ENCODE measurements at regions not wholly inside any gene's neighbourhood (a gene's known extent, or its start where the extent isn't known, plus 50 kb on each side); places are given as distances from the start of the nearest gene placed in this dataset.
A peak's percentile ranks its signal among the peaks of the same experiment; 100 is the strongest.

DNA sequence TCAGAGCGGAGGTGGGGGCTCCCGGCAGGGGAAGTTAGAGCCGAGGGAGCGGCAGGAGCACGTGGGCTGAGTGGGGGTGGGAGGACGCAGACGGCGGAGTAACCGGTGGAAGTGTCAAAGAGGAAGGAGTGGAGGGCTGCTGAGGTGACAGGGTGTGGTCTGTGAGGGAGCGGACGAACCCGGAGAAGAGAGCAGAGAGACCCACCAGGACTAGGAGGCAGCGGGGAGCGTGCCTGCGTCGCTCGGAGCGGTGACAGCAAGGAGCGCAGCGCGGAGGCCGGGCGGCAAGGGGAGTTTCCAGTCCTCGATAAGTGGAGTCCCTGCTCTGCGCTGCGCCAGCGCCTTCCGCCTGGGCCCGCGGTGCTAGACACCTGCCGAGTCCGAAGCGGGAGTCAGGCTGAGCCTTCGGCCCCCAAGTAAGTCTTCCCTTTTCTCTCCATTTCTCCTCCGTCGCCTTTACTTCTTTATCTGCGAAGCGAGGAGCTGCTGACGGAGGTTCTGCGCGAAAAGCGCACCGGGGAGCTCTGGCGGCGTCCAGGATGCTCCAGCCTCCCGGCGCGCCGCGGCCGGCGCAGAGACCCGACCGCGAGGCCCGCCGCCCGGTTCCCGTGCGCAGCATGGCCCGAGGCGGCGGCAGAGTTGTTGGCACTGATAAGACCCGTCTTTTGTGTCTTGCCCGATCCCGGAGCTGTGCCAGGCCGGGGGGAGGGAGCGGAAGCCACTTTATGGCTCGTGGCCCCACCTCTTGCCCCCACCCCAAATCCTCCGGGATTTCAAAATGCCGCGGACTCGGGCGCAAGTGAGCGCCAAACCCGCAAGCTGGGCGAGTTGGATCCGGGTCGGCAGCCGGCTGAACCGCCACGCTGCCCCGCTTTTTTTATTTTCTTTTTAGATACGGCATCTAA is 533.0 kb upstream of the SEMA6D start:
- DNase-seq = no peak

DNA sequence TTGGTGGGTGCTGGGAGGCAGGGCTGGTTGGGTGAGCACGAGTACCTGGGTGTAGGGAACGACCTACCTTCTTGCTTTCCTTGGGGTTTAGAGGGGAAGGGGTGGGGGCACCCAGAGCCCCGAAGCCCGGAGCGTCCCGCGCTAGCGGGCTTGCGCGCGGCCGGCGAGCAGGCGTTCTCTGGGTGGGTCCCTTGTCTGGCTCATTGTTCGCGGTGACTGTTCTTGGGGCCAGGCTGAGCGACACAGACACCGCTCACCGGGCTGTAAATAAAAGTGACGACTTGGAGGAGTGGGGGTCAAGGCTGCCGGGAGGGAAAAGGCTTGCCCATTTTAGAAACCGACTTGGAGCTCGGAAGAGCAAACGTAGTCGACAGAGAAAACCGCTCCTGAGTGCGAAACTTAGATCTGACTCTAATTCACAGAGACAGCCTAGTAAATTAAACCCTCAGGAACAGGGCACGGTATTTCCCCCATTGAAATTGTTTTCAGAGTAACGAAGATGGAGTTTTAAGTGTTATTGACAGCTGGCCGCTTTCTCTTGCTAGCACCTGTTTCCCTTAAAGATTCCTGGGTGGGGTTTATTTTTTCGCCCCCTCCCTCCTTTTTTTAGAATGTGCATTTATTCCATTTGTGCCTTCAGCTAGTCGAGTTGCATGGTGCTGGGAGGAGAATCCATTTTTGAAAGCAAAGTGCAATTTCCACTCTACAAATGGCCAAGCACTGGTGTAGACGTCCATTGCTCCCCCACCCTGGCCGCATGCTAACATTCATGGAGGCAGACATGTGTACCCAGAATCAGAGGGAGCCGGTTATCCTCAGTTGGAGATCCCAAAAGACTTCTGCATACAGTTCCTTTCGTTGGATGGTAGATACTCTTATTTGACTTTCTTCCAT is 532.1 kb upstream of the SEMA6D start:
- DNase-seq = no peak

DNA sequence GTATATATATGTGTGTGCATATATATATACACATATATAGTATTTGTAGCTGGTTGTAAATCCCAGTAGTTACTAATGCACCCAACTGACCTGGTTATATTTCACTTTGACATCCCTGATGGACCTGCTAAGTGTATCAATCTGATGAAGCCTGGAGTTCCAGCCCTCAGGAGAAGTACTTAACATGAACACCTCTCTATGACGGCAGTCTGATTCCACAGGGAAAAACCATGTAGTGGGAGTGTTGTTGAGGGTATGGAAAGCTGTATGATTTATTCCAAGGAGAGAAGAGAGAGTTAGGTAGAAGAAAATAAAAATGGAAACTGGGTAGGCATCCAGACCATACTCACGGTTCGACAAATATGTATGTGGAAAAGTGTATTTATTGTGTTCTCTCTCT is 531.2 kb upstream of the SEMA6D start:
- DNase-seq = no peak

DNA sequence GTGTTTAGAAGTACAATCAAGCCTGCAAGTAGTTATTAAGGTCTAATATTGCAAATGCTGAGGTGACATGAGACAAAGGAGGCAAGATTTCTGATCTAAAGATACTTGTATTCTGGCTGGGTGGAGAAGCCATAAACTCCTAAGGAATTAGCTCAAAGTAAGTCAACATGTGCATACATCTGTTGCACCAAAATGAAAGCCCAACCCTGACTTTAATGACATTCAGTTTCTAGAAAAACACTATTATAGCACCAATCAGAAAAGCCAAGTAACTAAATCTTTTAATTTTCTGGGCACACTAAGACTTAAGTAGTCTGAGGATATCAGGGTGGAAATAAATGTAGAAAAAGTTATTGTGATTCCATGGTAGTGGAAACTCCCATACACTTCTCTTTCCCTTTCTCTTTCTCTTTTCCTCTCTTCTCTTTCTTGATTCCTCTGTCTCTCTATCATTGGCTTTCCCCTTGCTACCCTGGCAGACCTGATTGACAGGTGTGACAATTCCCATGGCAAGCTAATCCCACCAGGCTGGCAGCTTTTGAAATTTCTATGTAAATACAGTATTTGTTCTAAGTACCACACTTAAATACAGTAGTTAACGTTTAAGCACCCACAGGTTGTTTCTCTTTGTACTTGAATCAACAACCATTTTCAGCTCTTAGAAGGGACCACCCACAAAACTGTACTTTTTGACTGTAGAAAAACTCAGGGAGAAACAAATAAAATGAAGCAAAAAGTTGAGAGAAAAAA is 528.4 kb upstream of the SEMA6D start:
- no peak for DNase-seq

DNA sequence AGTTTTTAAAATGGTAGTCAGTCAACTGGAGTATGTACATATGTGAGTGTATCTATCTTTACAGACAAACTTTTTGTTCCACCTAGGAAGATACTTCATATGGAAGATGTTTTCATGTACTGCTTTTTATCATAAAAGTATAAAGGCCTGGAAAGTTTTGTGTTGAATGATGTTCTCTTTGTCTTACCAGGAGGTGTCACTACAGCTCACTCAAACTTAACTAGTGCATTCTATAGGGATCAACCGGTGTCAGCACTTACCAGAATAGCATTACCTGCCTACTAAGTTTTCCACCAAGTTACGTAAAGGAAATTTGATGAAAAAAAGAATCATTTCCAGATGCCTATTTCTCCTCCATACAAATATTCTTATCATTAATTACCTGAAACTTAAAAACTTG is 522.6 kb upstream of the SEMA6D start:
- DNase-seq = no peak

DNA sequence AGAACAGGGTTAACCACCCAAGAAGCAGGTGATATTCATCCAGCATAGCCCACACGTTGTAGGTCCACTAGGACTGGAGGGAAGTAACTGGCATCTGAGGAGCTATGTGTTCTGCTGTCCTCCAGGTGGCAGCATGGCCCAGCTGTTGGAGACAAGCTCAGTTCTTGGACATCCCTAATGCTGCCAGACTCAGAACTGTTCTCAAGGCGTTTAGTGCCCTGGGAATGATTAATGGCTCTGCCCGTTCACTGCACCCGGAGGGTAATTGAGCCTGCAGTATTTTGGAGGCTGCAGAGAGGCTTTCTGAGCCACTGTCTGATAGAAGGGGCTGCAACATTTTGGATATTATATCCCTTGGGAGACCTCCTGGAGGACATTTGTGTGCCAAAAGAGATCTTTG is 521.3 kb upstream of the SEMA6D start:
- peak; percentile 32 for DNase-seq

DNA sequence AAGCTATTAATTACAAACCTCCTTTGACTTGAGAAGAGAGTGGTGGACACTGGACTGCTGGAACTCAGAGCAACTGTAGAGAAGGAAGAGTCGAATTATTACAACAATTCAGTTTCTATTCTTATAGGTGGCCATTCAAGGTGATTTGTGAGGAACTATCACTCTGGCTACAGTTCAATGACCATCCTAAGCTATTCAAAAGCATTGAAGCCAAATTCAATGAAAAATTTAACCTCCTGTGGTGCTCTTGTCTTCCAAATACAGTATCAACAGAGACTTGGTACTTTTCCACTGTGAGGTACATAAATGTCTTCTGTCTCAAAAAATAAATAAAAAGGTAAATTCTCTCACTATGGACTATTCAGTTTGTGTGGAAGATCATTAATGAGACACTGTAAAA is 513.3 kb upstream of the SEMA6D start:
- DNase-seq = no peak

DNA sequence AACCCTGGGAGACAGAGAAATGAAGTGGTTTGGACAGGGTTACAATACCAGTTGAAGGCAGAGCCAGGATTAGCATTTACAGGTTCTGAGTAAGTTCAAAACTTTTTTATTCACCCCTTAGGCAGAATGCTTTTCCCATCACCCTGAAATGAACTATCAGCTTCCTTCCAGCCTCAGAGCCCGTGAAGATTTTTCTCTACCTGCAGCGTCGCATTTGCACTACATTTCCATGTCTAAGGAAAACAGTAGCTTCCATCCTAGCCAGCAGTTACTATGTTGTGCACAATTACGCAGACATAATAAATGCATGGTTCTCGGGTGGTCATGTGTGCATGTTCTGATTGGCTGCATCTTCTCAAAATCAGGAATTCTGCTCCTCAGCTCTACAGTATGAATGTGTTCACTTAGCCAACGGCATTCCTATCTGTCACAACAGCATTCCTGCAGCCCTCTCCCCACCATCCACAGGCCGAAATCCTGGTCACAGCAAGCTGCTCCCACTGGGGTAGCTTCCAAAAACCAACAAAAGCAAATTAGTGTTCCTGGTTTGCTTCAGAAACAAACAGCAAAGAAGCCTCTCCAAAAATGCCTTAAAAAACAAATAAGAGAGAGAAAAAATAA is 510.8 kb upstream of the SEMA6D start:
- DNase-seq = no peak

DNA sequence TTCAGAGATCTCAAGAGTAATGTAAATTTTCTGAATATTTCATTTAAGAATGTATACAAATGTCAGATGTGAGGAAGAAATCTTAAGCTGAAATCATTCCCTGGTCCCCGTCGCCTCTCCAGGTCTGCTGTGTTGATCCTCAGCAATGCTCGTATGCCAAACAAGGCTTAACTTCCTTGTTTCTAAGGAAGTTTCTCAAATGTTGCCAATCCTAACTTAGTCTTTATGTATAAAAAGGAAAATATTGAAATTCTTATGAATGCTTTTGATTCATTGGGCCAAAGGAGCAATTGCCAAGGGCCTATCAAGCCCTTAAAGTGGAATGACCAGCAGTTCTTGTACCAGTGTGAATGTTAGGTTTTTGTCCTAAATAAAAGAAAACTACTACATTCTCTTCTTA is 507.7 kb upstream of the SEMA6D start:
- DNase-seq = no peak

DNA sequence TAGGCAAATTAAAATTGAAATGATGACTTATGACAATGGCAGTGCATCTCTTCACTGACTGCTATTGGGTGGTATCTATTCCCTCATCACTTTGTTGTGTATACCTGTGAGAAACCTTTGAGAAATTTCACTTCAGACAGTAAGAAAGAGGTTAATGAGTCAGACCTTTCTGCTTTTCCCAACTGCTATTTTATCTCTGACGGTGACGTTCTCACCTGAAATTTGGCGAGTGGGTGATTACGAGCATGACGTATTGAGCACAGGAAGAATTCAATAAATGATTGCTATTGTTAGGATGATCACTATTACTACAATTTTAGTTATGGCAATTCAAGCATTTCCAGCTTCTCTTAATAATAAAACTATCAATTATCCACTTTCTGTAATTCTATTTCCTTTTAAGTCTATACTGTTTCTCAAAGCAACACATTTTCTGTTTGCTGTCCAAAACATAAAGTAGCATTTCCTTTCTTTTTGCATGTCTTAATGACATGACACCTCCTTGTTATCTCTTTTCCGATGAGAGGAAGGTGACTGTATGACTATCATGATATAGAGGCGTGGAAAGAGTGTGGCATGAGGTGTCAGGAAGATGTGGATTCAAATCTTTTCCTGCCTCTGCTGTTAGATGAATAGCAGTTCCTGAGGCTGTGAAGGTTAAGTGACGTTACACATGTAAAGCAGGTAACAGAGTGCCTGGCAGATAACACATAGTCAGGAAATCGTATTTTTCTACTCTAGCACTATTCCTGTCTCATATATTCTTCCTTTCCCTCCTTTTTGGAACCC is 504.9 kb upstream of the SEMA6D start:
- DNase-seq = no peak

DNA sequence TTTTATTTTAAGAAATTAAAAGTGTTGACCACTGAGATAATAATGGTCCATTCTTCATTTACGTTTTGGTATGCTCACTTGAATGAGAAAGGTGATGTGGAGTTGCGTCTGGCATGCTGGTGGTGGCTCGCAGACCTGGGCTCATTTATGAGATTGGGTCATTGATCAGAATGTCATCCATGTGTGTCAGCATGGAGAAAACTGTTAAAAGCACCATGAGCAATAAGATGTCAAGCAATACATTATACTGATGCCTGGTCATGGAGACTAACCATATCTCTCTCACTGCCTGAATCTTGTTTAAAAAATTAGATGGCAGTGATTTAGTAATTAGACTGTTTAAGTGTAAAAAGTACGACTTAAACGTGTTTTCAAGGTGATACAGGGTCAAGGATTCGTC is 503.4 kb upstream of the SEMA6D start:
- DNase-seq = no peak

DNA sequence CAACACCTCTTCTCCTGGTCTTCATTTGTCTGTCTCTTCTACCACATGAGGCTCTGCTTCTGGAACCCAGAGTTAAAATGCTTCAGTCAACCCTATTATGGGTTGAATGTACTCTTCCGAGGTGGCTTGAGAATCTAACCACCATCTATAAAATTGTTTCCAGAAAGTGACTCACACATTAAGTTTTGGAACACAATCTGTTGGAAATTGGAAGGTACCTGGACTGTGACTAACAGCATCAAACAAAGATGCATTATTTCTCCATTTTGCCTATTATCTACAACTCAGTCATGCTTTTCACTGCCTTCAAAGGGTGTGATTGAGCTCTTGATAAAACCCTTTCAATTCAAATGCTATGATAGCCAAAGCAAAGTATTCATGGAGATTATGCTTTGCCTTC is 499.0 kb upstream of the SEMA6D start:
- DNase-seq = no peak

DNA sequence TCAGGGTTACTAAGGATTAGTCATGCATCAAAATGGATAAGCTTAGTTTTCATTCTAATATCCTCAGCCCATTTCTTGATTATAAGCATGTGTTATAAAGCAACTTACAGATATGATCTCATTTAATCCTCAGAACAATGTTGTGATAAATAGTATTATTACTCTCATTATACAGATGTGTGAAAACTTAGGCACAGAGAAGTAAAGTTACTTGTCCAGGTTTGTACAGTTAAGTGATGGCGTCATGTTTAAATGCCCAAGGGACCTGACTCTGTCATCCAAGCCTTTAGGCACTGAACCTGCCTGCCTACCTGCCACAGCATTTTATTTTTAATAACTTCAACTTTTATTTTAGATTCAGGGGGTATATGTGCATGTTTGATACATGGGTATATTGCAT is 472.9 kb upstream of the SEMA6D start:
- DNase-seq = no peak

DNA sequence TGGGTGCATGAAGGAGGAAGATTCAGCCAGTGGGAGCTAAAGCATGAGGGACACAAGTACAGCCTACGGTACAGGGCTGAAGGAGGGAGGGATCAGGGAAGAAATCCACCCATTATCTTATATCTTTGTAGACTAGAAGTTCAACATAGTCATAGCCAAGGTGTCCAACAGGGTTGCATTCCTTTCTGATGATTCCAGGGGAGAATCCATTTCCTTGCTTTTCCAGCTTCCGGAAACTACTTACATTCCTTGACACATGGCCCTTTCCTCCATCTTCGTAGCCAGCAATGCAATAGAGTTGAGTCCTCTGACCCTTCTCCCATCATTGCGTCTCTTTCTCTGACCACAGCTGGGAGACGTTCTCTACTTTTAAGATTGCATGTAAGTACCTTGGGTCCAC is 471.0 kb upstream of the SEMA6D start:
- no peak for DNase-seq

DNA sequence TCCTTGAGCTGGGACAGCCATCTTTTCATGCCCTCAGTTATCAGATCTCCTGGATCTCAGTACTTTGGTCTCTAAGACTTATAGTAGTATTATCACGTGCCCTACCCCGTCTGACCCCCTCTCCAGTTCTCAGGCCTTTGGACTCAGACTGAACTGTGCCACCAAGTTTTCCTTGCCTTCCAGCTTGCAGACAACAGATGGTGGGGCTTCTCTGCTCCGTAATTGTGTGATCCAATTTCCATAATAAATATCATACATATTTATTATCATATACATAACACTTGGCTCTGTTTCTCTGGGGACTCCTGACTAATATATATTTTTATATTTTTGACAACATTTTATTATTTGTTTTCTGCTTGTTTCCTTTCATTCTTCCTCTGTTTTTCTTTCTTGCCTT is 458.8 kb upstream of the SEMA6D start:
- DNase-seq = no peak

DNA sequence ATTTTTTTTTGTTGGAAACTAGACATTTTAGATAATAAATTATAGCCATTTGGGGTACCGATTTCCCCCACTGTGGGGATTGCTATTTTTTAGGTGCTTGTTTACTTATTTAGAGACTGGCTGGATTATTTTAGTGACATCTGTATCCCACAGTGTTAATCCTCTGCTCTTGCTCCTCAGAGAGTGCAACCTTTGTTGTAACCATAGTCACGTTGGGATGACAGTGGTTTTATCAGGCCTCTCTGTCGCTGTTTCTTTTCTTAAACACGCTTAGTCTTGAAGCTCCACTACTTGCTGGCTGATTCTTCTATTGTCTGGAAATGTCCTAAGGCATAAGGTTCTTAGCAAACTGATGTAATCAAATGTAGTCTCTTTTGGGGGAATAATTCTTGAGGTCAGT is 451.6 kb upstream of the SEMA6D start:
- DNase-seq = no peak

DNA sequence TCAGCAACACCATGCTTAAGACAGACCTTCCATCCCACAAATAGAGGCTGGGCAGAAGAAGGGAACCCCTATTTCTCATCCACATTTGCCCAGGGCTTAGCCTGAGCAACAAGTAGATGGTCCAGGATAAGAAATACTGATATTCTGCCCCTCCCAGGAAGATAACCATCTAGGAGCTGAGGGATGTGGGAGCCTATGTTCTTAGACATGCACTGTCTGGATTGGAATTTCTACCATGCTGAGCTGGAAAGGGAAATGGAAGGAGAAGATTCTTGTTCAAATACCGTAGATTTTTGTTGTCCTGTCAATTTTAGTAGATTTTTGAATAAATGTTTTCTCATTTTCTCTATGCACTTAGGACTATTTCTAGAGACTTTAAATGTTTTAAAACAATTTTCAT is 450.7 kb upstream of the SEMA6D start:
- no peak for DNase-seq

DNA sequence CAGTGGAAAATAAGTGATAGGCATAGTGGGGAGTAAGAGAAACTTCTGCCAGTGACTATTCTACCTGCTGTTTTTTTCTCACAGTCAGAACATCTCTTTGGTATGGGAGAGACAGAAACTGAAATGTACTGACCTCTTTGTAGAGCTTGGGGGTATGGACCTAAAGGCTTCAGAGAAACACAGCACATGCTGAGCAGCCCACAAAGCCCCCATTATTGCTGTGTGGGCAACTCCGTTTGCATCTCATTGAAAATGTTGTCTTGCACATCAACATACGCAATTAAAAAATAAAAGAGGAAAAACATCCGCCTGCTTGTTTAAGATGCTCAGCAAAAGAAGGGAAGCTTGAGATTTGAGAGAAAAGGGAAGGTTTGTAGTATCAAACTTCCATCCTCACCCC is 443.4 kb upstream of the SEMA6D start:
- no peak for DNase-seq

DNA sequence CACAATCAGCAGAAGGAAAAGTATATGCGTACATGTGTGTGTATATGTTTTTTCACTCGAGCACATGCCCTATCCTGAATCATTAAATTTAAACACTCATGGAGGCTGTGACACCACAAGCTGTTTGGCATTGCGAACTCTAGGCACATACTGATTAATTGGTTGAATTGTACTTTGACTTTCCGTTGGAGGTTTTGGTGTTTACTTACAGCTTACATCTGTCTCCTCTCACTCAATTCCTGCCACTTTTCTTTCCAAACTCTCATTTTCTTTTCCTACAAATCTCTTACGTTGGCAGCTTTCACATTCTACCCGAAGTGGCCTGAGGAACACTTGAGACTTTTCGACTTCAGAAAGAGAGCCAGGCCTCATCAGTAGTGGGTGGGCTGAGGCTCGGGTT is 434.1 kb upstream of the SEMA6D start:
- DNase-seq = no peak

DNA sequence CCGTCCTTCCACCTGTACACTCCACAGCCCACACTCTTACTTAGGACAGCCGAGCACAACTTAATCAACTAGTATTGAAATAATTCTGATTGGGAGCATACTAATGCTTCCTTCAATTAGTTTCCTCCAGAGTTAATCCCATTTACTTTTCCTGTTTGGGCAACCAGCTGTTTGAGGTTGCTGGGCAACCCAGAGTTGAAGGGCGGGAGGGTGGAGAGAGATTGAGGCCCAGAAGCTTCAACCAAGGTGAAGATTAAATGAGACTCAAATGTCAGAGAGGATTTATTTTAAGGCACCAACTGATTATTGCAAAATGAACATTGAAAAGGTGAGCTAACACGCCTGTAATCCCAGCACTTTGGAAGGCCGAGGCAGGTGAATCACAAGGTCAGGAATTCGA is 428.5 kb upstream of the SEMA6D start:
- DNase-seq = no peak

DNA sequence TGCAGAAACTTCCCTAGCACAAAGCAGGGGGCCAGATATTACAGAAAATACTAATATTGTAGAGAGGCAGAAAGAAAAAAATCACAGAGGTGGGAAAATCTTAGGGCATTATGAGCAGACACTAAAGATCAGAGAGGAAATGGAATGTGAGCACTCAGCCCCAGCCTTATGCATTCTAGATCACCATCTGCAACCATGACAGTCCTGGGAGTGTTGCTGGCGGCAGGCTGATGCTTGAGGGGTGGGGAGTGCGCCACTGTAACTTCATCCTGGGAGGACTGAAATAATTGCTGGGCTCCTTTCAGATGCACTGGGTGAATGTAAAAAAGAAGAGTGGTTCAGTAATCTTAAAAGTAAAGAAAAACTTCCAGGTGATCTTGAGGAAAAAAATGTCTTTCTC is 427.6 kb upstream of the SEMA6D start:
- no peak for DNase-seq

DNA sequence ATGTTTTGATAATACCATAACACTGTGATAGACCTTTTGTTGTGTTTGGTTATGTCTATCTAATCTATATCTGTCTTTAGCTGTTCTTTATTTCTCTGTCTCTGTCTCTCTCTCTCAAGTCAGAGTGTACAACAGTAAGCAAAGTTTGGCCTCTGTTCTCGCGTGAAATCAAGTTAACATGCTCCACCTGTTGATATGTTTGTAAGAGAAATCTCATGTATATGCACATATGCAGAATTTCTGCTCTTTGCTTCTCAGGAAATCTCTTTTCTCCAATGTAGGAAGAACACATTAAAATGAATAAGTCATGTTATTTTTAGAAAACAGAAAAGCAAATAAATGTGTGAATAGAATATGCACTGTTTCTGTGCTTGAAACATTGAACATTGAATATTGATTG is 425.5 kb upstream of the SEMA6D start:
- DNase-seq = no peak

Measured in CD4-positive, alpha-beta T cell treated with Interferon gamma for 1 hour (primary cell).